CD4-positive, alpha-beta memory T cell (primary cell): ENCODE measurements at regions not wholly inside any gene's neighbourhood (a gene's known extent, or its start where the extent isn't known, plus 50 kb on each side); places are given as distances from the start of the nearest gene placed in this dataset.

Source experiments
- CTCF ChIA-PET: fragments of 350-600 bp; sonication (Branson Sonifier 250); formaldehyde crosslinking; loops from one replicate; lab custom pipeline; 2021; ENCODE audit warnings: inconsistent platforms; ENCODE audit not compliant: partially characterized antibody; lab: Charles Lee
- POLR2A ChIA-PET: fragments of 350-600 bp; sonication (Branson Sonifier 250); formaldehyde crosslinking; loops from one replicate; lab custom pipeline; 2021; ENCODE audit not compliant: partially characterized antibody; lab: Charles Lee
- DNase-seq, 5 donors: peaks; one replicate each; pipeline versions ENCODE4 v3.0.0 to v3.0.0-alpha.2; 2020 to 2022; ENCODE audit warnings: mixed read lengths in 1 of 5
- H3K27ac ChIP-seq: one replicate; pipeline ENCODE4 v1.7.0; 2013; ENCODE audit warnings: low read depth, low read length
- H3K27me3 ChIP-seq: 2 replicates; pipeline ENCODE4 v1.7.0; 2013; ENCODE audit warnings: mild to moderate bottlenecking, low read length, moderate library complexity; ENCODE audit not compliant: insufficient read depth
- H3K36me3 ChIP-seq: 2 replicates; pipeline ENCODE4 v1.7.0; 2013; ENCODE audit warnings: mild to moderate bottlenecking, low read length, moderate library complexity; ENCODE audit not compliant: insufficient read depth
- H3K4me1 ChIP-seq: 2 replicates; pipeline ENCODE4 v1.7.0; 2013; ENCODE audit warnings: mild to moderate bottlenecking, low read length, moderate library complexity; ENCODE audit not compliant: insufficient read depth
- H3K4me3 ChIP-seq, 2 donors: one replicate each; pipeline ENCODE4 v1.7.0; 2013; ENCODE audit warnings: low read length in 2 of 2, mild to moderate bottlenecking in 1 of 2
- H3K9me3 ChIP-seq, 2 donors: one replicate each; pipeline ENCODE4 v1.7.0; 2013; ENCODE audit warnings: low read length in 2 of 2, control low read depth in 1 of 2; ENCODE audit not compliant: control insufficient read depth in 1 of 2
- H3K27ac Mint-ChIP-seq, 7 donors: one replicate each; pipeline ENCODE4 v1.8.0; 2020 to 2021; ENCODE audit warnings: mixed read lengths in 7 of 7, mild to moderate bottlenecking in 6 of 7, inconsistent platforms in 3 of 7, moderate library complexity in 3 of 7
- H3K27me3 Mint-ChIP-seq, 2 donors: one replicate each; pipeline ENCODE4 v1.8.0; 2020 to 2021; ENCODE audit warnings: mixed read lengths in 2 of 2
- H3K36me3 Mint-ChIP-seq, 2 donors: one replicate each; pipeline ENCODE4 v1.8.0; 2020 to 2021; ENCODE audit warnings: mixed read lengths in 2 of 2, inconsistent platforms in 1 of 2, mild to moderate bottlenecking in 1 of 2
- H3K4me1 Mint-ChIP-seq, 4 donors: one replicate each; pipeline ENCODE4 v1.8.0; 2020 to 2021; ENCODE audit warnings: mixed read lengths in 4 of 4, mild to moderate bottlenecking in 1 of 4
- H3K4me3 Mint-ChIP-seq, 8 donors: one replicate each; pipeline ENCODE4 v1.8.0; 2020 to 2021; ENCODE audit warnings: mixed read lengths in 8 of 8, mild to moderate bottlenecking in 7 of 8, moderate library complexity in 6 of 8, inconsistent platforms in 3 of 8
- H3K9me3 Mint-ChIP-seq, 8 donors: one replicate each; pipeline ENCODE4 v1.8.0; 2020 to 2021; ENCODE audit warnings: mixed read lengths in 8 of 8, mild to moderate bottlenecking in 5 of 8, inconsistent platforms in 3 of 8, moderate library complexity in 1 of 8
- intact Hi-C: fragments of 100-400 bp; cut with micrococcal nuclease; formaldehyde crosslinking; loops from one replicate; pipeline ENCODE4 v1.15.1; 2023

DNA sequence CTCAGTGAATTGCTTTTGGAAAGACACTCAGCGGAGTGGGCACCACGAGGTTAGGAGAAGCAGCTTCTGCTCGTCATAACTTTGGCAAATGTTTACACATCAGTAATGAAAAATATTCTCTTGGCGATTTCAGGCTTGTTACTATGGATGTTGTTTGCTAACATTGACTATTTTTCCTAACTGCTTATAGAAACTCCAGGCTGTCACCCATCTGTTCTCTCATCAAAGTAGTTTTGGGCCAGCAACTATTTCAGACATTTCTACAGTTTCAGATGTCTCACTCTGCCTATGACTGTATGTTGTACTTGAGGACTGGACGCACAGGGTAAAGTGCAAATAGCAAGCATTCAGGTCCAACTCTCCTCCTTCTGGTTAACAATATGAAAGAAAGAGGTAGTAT, 346.7 kb downstream of the TRIML1 start:
- peaks cover 0 to 19% (median 9%) of the 10 kb centered on the region in 8 donors for H3K9me3 Mint-ChIP-seq
- H3K4me3 Mint-ChIP-seq = no peak overlapping the region
- no peaks in the 10 kb centered on the region for H3K4me1 ChIP-seq
- CTCF ChIA-PET = no interaction called here
- H3K9me3 ChIP-seq = no peaks in the 10 kb centered on the region
- H3K27me3 ChIP-seq = no peaks in the 10 kb centered on the region
- POLR2A ChIA-PET = no interaction called here
- no peak overlapping the region for H3K4me3 ChIP-seq
- no peaks in the 10 kb centered on the region for H3K4me1 Mint-ChIP-seq
- intact Hi-C loops = no loop called here
- no peak for DNase-seq
- H3K27me3 Mint-ChIP-seq = no peaks in the 10 kb centered on the region
- H3K27ac Mint-ChIP-seq = no peak overlapping the region
- no peaks in the 10 kb centered on the region for H3K36me3 ChIP-seq
- H3K27ac ChIP-seq = no peak overlapping the region
- no peaks in the 10 kb centered on the region for H3K36me3 Mint-ChIP-seq

DNA sequence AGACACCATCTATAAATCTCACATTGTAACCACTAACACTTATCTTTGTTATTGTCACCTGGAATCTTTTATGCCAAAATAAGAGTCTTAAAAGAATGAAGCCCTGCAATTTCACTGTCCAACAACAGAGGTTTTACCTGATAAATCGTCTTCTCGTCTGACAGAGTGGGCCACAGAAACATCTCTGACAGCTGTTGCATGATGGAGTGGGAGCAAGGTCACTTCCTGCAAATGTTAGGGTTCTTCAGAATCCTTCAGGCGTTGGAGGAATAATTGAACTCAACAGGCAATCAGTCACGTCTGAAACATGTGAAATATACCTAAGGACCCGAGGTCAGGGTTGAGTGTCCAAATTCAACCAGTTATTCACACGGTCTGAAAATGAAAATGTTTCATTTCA, 353.6 kb downstream of the TRIML1 start:
- POLR2A ChIA-PET = no interaction called here
- H3K9me3 Mint-ChIP-seq = peaks cover 0 to 23% (median 15%) of the 10 kb centered on the region in 8 donors
- H3K36me3 Mint-ChIP-seq = no peaks in the 10 kb centered on the region
- no peak overlapping the region for H3K4me3 Mint-ChIP-seq
- no peak overlapping the region for H3K27ac ChIP-seq
- no peaks in the 10 kb centered on the region for H3K36me3 ChIP-seq
- no peaks in the 10 kb centered on the region for H3K27me3 ChIP-seq
- H3K9me3 ChIP-seq = no peaks in the 10 kb centered on the region
- no peaks in the 10 kb centered on the region for H3K4me1 Mint-ChIP-seq
- no peak overlapping the region for H3K27ac Mint-ChIP-seq
- H3K4me3 ChIP-seq = no peak overlapping the region
- no peaks in the 10 kb centered on the region for H3K27me3 Mint-ChIP-seq
- no peaks in the 10 kb centered on the region for H3K4me1 ChIP-seq
- DNase-seq = no peak
- intact Hi-C loops = no loop called here
- CTCF ChIA-PET = no interaction called here

DNA sequence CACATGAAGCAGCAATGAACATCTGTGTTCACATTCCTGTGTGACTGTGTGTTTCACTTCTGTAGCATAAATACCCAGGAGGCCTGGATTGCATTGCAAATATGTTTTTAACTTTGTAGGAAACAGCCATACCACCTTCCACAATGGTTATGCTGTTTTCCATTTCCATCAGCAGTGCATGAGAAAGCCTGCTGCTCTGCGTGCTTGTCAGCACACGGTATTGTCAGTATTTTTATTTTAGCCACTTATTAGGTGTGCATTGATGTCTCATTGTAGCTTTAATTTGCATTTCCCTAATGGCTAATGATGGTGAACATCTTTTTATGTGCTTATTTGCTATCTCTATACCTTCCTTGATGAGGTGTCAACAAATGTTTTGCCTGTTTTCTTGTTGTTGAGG, 355.9 kb downstream of the TRIML1 start:
- Mint-ChIP-seq H3K9me3 (peaks cover 0 to 24% (median 17%) of the 10 kb centered on the region in 8 donors), H3K27me3 (no peaks in the 10 kb centered on the region), H3K27ac (no peak overlapping the region), H3K36me3 (no peaks in the 10 kb centered on the region), H3K4me1 (no peaks in the 10 kb centered on the region), H3K4me3 (no peak overlapping the region)
- Histone ChIP-seq H3K36me3 (no peaks in the 10 kb centered on the region), H3K9me3 (no peaks in the 10 kb centered on the region), H3K27ac (no peak overlapping the region), H3K4me3 (no peak overlapping the region), H3K27me3 (no peaks in the 10 kb centered on the region), H3K4me1 (no peaks in the 10 kb centered on the region)
- ChIA-PET CTCF (no interaction called here), POLR2A (no interaction called here)
- no peak for DNase-seq
- intact Hi-C loops = no loop called here

DNA sequence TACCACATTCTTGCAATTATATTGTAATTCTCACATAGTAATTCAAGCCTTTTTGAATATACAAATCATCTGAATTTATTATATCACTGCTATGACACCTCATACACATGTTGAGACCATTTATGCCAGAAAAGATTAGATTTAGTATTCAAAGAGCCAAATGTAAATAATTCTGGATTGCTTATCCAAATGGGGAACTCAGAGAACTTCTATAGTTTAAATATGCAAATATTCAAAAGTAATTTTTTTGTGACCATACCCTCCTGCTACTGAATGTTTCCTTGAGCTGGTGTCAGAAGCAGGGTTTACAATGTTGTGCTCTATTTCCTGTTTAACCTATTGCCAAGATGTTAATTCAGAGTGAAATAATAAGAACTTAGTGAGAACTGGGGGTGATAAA, 372.2 kb downstream of the TRIML1 start:
- Mint-ChIP-seq H3K27me3 (no peaks in the 10 kb centered on the region), H3K4me1 (no peaks in the 10 kb centered on the region), H3K9me3 (peaks cover 2 to 30% (median 14%) of the 10 kb centered on the region in 8 donors), H3K27ac (no peak overlapping the region), H3K36me3 (no peaks in the 10 kb centered on the region), H3K4me3 (no peak overlapping the region)
- CTCF ChIA-PET = no interaction called here
- Histone ChIP-seq H3K9me3 (no peaks in the 10 kb centered on the region), H3K36me3 (no peaks in the 10 kb centered on the region), H3K27me3 (no peaks in the 10 kb centered on the region), H3K4me3 (no peak overlapping the region), H3K4me1 (no peaks in the 10 kb centered on the region), H3K27ac (no peak overlapping the region)
- POLR2A ChIA-PET = no interaction called here
- intact Hi-C loops = no loop called here
- DNase-seq = no peak

DNA sequence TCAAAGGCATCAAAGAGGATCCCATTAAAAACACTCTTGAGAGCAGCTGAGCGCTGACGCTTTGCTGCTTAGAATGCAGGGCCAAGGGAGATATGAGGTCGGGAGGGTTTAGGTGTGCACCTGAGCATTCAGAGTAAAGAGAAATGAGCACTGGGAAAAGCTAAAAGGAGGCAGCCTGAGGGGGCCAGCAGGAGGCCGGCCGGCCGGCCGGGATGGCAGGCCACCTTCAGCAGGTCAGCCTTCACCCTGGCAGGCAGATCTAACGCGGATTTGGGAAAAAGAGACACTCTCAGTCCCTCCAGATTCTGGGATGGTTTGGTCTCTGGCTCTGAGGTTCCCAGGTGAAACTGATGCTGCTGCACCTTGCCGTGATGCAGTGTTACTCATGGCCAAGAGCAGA, 393.5 kb downstream of the TRIML1 start:
- peaks cover 2 to 28% (median 9%) of the 10 kb centered on the region in 8 donors for H3K9me3 Mint-ChIP-seq
- Histone ChIP-seq H3K4me1 (no peaks in the 10 kb centered on the region), H3K36me3 (no peaks in the 10 kb centered on the region), H3K27me3 (no peaks in the 10 kb centered on the region), H3K27ac (no peak overlapping the region), H3K9me3 (no peaks in the 10 kb centered on the region), H3K4me3 (no peak overlapping the region)
- intact Hi-C loops = no loop called here
- no peak overlapping the region for H3K27ac Mint-ChIP-seq
- no peak overlapping the region for H3K4me3 Mint-ChIP-seq
- no peak for DNase-seq
- ChIA-PET CTCF (no interaction called here), POLR2A (no interaction called here)
- H3K27me3 Mint-ChIP-seq = no peaks in the 10 kb centered on the region
- H3K4me1 Mint-ChIP-seq = no peaks in the 10 kb centered on the region
- H3K36me3 Mint-ChIP-seq = no peaks in the 10 kb centered on the region

DNA sequence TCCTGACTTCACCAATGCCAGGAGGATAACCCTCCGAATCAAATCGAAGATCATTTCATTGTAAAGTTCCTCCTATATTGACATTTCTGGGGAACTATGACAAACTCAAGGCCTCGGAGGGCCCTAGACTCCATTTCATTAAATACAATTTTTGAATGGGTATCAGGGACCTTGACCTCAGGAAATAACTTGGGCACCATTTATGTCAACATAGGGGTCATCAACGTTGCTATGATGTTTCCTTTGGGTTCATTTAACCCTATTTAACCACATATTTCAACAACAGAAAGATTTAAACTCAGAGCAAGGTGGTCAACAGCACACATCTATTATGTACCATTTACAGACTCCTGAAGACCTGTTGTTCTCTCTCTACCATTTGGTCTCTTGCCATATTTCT, 395.1 kb downstream of the TRIML1 start:
- no peak overlapping the region for H3K27ac ChIP-seq
- no peaks in the 10 kb centered on the region for H3K36me3 ChIP-seq
- no peaks in the 10 kb centered on the region for H3K27me3 Mint-ChIP-seq
- no peak overlapping the region for H3K4me3 Mint-ChIP-seq
- CTCF ChIA-PET = no interaction called here
- POLR2A ChIA-PET = no interaction called here
- intact Hi-C loops = no loop called here
- H3K9me3 ChIP-seq = no peaks in the 10 kb centered on the region
- peaks cover 2 to 29% (median 16%) of the 10 kb centered on the region in 8 donors for H3K9me3 Mint-ChIP-seq
- H3K36me3 Mint-ChIP-seq = no peaks in the 10 kb centered on the region
- H3K4me1 ChIP-seq = no peaks in the 10 kb centered on the region
- H3K27me3 ChIP-seq = no peaks in the 10 kb centered on the region
- H3K4me1 Mint-ChIP-seq = no peaks in the 10 kb centered on the region
- no peak for DNase-seq
- H3K4me3 ChIP-seq = no peak overlapping the region
- no peak overlapping the region for H3K27ac Mint-ChIP-seq

DNA sequence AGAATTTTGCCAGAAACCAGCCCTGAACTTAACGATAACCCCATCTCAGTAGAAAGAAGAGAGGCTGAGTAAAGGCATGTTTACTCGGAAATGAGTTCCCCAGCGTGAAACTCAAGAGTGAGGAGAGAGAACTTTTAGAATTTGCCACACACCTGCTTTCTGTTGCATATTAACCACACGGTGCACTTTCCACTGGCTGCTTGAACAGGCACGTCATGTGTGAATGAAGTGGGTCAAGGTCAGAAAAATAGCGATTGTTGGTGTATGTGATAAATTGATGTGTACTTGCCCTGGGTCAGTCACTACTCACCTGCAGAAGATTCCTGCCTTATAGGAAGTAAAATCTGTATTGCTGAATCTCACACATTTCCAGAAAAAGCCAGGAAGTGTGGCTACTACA, 395.7 kb downstream of the TRIML1 start:
- Mint-ChIP-seq H3K4me3 (no peak overlapping the region), H3K4me1 (no peaks in the 10 kb centered on the region), H3K27me3 (no peaks in the 10 kb centered on the region), H3K36me3 (no peaks in the 10 kb centered on the region), H3K9me3 (peaks cover 2 to 32% (median 19%) of the 10 kb centered on the region in 8 donors), H3K27ac (no peak overlapping the region)
- Histone ChIP-seq H3K27ac (no peak overlapping the region), H3K9me3 (no peaks in the 10 kb centered on the region), H3K27me3 (no peaks in the 10 kb centered on the region), H3K4me3 (no peak overlapping the region), H3K36me3 (no peaks in the 10 kb centered on the region), H3K4me1 (no peaks in the 10 kb centered on the region)
- CTCF ChIA-PET = no interaction called here
- DNase-seq = no peak
- POLR2A ChIA-PET = no interaction called here
- intact Hi-C loops = no loop called here

DNA sequence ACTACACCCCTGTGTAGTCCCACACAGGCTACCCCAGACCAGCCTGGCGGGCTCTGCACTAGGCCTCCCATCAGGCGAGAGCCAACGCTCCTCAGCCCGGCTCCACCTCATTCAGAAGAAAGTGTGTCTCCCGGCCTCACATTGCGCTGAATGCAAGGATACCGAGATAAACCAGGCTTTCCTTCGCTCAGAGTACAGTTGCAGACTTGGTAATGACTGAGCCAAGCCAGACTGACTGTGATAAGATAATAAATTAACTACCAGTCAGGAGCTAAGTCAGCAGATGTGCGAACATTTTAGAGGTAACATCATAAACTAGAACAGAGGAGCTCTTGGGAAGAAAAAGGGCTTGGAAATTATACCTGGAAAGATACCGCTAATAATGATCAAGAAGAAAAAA, 397.6 kb downstream of the TRIML1 start:
- H3K27me3 Mint-ChIP-seq = no peaks in the 10 kb centered on the region
- Histone ChIP-seq H3K4me1 (no peaks in the 10 kb centered on the region), H3K9me3 (no peaks in the 10 kb centered on the region), H3K27ac (no peak overlapping the region), H3K36me3 (no peaks in the 10 kb centered on the region), H3K4me3 (no peak overlapping the region), H3K27me3 (no peaks in the 10 kb centered on the region)
- peaks cover 0 to 28% (median 15%) of the 10 kb centered on the region in 8 donors for H3K9me3 Mint-ChIP-seq
- CTCF ChIA-PET = no interaction called here
- no peaks in the 10 kb centered on the region for H3K36me3 Mint-ChIP-seq
- intact Hi-C loops = no loop called here
- H3K4me3 Mint-ChIP-seq = no peak overlapping the region
- H3K4me1 Mint-ChIP-seq = no peaks in the 10 kb centered on the region
- H3K27ac Mint-ChIP-seq = no peak overlapping the region
- no peak for DNase-seq
- POLR2A ChIA-PET = no interaction called here
